Tibial artery (tissue), 4 donors: ENCODE measurements at regions not wholly inside any gene's neighbourhood (a gene's known extent, or its start where the extent isn't known, plus 50 kb on each side); places are given as distances from the start of the nearest gene placed in this dataset.

Source experiments
- DNase-seq, 2 donors: peaks; one replicate each; pipeline ENCODE4 v3.0.0-alpha.2; 2019
- H3K27ac ChIP-seq, 2 donors: fragments of 200-600 bp; sonication (generic) in 1 of 2; 1 replicate in 1 of 2; 2 replicates in 1 of 2; pipeline ENCODE4 v1.5.1; 2018 to 2019; ENCODE audit warnings: mild to moderate bottlenecking in 1 of 2
- H3K27me3 ChIP-seq, 2 donors: fragments of 200-600 bp; sonication (generic) in 1 of 2; one replicate each; pipeline versions ENCODE4 v1.5.1 to v1.6.0; 2016 to 2019
- H3K36me3 ChIP-seq, 3 donors: fragments of 200-600 bp; sonication (generic) in 2 of 3; one replicate each; pipeline ENCODE4 v1.5.1; 2016 to 2019; ENCODE audit warnings: mild to moderate bottlenecking in 2 of 3
- H3K4me1 ChIP-seq, 4 donors: fragments of 200-600 bp; sonication (generic) in 2 of 4; 1 replicate in 3 of 4; 2 replicates in 1 of 4; pipeline ENCODE4 v1.5.1; 2016 to 2019
- H3K4me3 ChIP-seq, 2 donors: fragments of 200-600 bp; sonication (generic) in 1 of 2; 1 replicate in 1 of 2; 2 replicates in 1 of 2; pipeline ENCODE4 v1.5.1; 2018 to 2019; ENCODE audit warnings: mild to moderate bottlenecking in 2 of 2
- H3K9me3 ChIP-seq, 3 donors: fragments of 200-600 bp; sonication (generic) in 1 of 3; one replicate each; pipeline ENCODE4 v1.5.1; 2016 to 2019
- CTCF ChIP-seq, 2 experiments: fragments of 200-600 bp in 1 of 2; fragments of 450-650 bp in 1 of 2; IDR thresholded peaks; one replicate each; pipeline ENCODE4 v1.5.1; 2017 to 2019; ENCODE audit warnings: antibody characterized with exemption in 2 of 2, mild to moderate bottlenecking in 1 of 2, moderate library complexity in 1 of 2
- intact Hi-C: fragments of 100-400 bp; cut with DNase I; formaldehyde crosslinking; loops from one replicate; pipeline ENCODE4 v1.15.0; 2023; ENCODE audit warnings: low total_unique reads

DNA sequence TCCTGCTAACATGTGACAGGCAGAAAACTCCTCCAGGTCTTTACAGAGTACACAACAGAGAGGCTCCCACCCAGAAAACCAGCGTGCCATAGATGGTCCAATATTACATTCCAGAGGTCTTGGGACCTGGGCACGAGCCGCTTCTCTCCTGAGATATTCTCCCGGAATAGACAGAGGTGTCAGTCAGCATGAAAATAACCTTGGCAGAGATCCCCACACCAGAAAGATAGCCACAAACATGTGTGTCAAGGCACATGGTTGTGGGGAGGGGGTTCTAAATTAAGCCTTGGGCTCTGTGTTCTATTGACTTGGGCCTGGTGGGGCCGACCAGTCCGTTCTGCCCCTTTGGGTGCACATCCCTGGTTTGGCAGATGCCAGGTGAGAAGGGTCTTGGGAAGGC is 78.4 kb downstream of the BOD1 start:
- TF ChIP-seq CTCF (IDR thresholded peaks at IDR 0.05) = no peak
- intact Hi-C loops = no loop called here
- Histone ChIP-seq H3K27me3 (no peaks in the 10 kb centered on the region), H3K4me3 (no peak overlapping the region), H3K4me1 (no peaks in the 10 kb centered on the region), H3K9me3 (no peaks in the 10 kb centered on the region), H3K27ac (no peak overlapping the region), H3K36me3 (no peaks in the 10 kb centered on the region)
- no peak for DNase-seq

DNA sequence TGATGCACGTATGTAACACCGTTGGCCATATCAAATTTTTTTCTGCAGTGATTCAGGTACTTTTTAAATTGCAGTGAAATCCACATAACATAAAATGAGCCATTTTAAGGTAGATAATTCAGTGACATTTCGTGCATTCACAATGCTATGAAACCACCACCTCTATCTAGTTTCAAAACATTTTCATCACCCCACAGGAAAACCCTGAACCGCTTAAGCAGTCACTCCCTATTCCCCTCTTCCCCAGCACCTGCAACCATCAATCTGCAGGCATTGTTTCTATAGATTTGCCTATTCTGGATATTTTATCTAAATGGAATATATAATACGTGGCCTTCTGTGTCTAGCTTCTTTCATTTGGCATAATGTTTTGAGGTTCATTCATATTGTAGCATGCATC is 79.2 kb downstream of the BOD1 start:
- no peaks in the 10 kb centered on the region for H3K9me3 ChIP-seq
- DNase-seq = no peak
- no peak for TF ChIP-seq CTCF (IDR thresholded peaks at IDR 0.05)
- no peak overlapping the region for H3K27ac ChIP-seq
- H3K27me3 ChIP-seq = no peaks in the 10 kb centered on the region
- no peak overlapping the region for H3K4me3 ChIP-seq
- H3K36me3 ChIP-seq = no peaks in the 10 kb centered on the region
- H3K4me1 ChIP-seq = no peaks in the 10 kb centered on the region
- intact Hi-C loops = no loop called here

DNA sequence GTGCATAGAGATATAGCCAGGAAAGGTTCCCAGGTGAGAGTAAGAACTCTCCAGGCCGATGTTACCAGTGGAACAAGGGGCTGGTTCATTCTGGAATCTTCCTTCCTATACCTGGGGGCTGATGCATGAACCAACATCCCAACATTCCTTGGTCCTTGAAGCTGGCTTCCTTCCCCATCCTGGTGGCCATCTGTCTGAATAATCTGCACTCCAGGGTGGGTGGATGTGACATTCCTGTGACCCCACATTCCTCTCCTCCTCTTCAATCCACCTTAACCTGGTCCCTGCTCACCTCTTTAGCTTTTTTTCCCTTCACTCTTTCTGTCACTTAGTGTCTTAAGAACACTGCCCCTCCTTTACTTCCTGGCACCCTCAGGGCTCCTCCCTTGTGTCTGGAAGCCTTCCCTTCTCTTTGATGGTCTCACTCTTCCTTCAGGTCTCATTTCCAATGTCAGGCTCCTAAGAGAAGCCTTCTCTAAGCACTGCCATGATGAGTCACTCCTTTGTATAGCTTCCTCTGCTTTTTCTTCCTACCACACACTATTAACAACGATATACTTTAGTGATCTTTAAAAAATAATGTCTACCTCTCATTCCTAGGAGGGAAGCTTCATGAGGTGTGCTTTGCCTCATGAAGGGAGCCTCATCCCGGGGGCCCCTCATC is 80.3 kb downstream of the BOD1 start:
- no peaks in the 10 kb centered on the region for H3K36me3 ChIP-seq
- intact Hi-C loops = no loop called here
- no peak for TF ChIP-seq CTCF (IDR thresholded peaks at IDR 0.05)
- DNase-seq = no peak
- H3K4me1 ChIP-seq = no peaks in the 10 kb centered on the region
- no peaks in the 10 kb centered on the region for H3K9me3 ChIP-seq
- H3K27ac ChIP-seq = no peak overlapping the region
- no peaks in the 10 kb centered on the region for H3K27me3 ChIP-seq
- H3K4me3 ChIP-seq = no peak overlapping the region

GRCh38 chr5:173535166-173535975 is 81.1 kb downstream of the BOD1 start:
- H3K9me3 ChIP-seq = no peaks in the 10 kb centered on the region
- no peak for DNase-seq
- H3K27ac ChIP-seq = no peak overlapping the region
- no peak for TF ChIP-seq CTCF (IDR thresholded peaks at IDR 0.05)
- no peaks in the 10 kb centered on the region for H3K27me3 ChIP-seq
- no peaks in the 10 kb centered on the region for H3K4me1 ChIP-seq
- no peak overlapping the region for H3K4me3 ChIP-seq
- H3K36me3 ChIP-seq = no peaks in the 10 kb centered on the region
- intact Hi-C loops = no loop called here

- H3K27ac ChIP-seq = no peak overlapping the region
- H3K4me1 ChIP-seq = no peaks in the 10 kb centered on the region
- intact Hi-C loops = no loop called here
- H3K4me3 ChIP-seq = no peak overlapping the region
- no peak for DNase-seq
- no peaks in the 10 kb centered on the region for H3K9me3 ChIP-seq
- TF ChIP-seq CTCF (IDR thresholded peaks at IDR 0.05) = no peak
- H3K27me3 ChIP-seq = no peaks in the 10 kb centered on the region
- no peaks in the 10 kb centered on the region for H3K36me3 ChIP-seq
These were observed 81.8 kb downstream of the BOD1 start for GRCh38 chr5:173534664-173535063.
